Ishikawa (cell line): ENCODE measurements at regions not wholly inside any gene's neighbourhood (a gene's known extent, or its start where the extent isn't known, plus 50 kb on each side); places are given as distances from the start of the nearest gene placed in this dataset.

Experiments
- CEBPB ChIP-seq: IDR thresholded peaks from 2 replicates; pipeline ENCODE4 v1.6.1; 2012
- EGR1 ChIP-seq: IDR thresholded peaks from 2 replicates; pipeline ENCODE4 v1.6.1; 2012
- EP300 ChIP-seq: IDR thresholded peaks from 2 replicates; pipeline ENCODE4 v1.6.1; 2012; ENCODE audit warnings: borderline replicate concordance
- FOXM1 ChIP-seq: IDR thresholded peaks from 2 replicates; pipeline ENCODE4 v1.6.1; 2012; ENCODE audit warnings: low read depth, borderline replicate concordance
- NFIC ChIP-seq: IDR thresholded peaks from 2 replicates; pipeline ENCODE4 v1.6.1; 2012
- RAD21 ChIP-seq: IDR thresholded peaks from 2 replicates; pipeline ENCODE4 v1.6.1; 2012; ENCODE audit warnings: low read depth
- TAF1 ChIP-seq: IDR thresholded peaks from 2 replicates; pipeline ENCODE4 v1.6.1; 2012; ENCODE audit warnings: low read depth, mild to moderate bottlenecking
- TCF12 ChIP-seq: IDR thresholded peaks from 2 replicates; pipeline ENCODE4 v1.6.1; 2012; ENCODE audit warnings: low read depth
- TEAD4 ChIP-seq: IDR thresholded peaks from 2 replicates; pipeline ENCODE4 v1.6.1; 2012
- ZBTB7A ChIP-seq: IDR thresholded peaks from 2 replicates; pipeline ENCODE4 v1.6.1; 2012; ENCODE audit warnings: low read depth
- TF ChIP-seq, protein P1 (sequence below): IDR thresholded peaks from 2 replicates; pipeline ENCODE4 v1.6.1; 2012; ENCODE audit warnings: low read depth, mild to moderate bottlenecking
- TF ChIP-seq, protein P2 (sequence below): IDR thresholded peaks from 2 replicates; pipeline ENCODE4 v1.6.1; 2012
- TF ChIP-seq, protein P3 (sequence below): IDR thresholded peaks from 2 replicates; pipeline ENCODE4 v1.6.1; 2012

DNA sequence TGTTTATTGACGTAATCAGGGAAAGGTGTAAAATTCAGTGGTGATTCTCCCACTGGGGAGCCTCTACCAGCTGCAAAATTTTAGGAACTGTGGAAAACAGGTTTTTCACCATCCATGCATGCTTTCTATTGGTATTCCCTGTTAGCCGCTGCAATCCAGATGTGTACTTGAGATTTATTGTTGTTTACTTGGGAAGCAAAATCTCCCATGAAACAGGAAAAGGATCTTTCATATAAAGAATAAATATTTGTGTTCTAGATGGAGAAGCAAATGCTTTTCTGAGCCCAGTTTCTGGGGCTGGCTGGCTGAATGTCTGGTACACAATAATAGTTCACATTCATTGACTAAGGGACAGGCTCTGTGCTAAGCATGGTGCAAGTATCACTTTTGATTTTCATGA, 144.6 kb upstream of the RASGRP1 start:
- TF ChIP-seq, protein P1, sequence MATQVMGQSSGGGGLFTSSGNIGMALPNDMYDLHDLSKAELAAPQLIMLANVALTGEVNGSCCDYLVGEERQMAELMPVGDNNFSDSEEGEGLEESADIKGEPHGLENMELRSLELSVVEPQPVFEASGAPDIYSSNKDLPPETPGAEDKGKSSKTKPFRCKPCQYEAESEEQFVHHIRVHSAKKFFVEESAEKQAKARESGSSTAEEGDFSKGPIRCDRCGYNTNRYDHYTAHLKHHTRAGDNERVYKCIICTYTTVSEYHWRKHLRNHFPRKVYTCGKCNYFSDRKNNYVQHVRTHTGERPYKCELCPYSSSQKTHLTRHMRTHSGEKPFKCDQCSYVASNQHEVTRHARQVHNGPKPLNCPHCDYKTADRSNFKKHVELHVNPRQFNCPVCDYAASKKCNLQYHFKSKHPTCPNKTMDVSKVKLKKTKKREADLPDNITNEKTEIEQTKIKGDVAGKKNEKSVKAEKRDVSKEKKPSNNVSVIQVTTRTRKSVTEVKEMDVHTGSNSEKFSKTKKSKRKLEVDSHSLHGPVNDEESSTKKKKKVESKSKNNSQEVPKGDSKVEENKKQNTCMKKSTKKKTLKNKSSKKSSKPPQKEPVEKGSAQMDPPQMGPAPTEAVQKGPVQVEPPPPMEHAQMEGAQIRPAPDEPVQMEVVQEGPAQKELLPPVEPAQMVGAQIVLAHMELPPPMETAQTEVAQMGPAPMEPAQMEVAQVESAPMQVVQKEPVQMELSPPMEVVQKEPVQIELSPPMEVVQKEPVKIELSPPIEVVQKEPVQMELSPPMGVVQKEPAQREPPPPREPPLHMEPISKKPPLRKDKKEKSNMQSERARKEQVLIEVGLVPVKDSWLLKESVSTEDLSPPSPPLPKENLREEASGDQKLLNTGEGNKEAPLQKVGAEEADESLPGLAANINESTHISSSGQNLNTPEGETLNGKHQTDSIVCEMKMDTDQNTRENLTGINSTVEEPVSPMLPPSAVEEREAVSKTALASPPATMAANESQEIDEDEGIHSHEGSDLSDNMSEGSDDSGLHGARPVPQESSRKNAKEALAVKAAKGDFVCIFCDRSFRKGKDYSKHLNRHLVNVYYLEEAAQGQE, result no peak
- TF ChIP-seq CEBPB (no peak), EP300 (no peak), EGR1 (no peak), TAF1 (no peak), NFIC (no peak), FOXM1 (no peak), TCF12 (no peak), RAD21 (no peak), TEAD4 (no peak), ZBTB7A (no peak)
- TF ChIP-seq, protein P2, sequence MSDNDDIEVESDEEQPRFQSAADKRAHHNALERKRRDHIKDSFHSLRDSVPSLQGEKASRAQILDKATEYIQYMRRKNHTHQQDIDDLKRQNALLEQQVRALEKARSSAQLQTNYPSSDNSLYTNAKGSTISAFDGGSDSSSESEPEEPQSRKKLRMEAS, result no peak
- TF ChIP-seq, protein P3, sequence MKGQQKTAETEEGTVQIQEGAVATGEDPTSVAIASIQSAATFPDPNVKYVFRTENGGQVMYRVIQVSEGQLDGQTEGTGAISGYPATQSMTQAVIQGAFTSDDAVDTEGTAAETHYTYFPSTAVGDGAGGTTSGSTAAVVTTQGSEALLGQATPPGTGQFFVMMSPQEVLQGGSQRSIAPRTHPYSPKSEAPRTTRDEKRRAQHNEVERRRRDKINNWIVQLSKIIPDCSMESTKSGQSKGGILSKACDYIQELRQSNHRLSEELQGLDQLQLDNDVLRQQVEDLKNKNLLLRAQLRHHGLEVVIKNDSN, result no peak
